Right kidney (tissue), 1 donor: ENCODE measurements at regions not wholly inside any gene's neighbourhood (a gene's known extent, or its start where the extent isn't known, plus 50 kb on each side); places are given as distances from the start of the nearest gene placed in this dataset.

Experiments used
- DNase-seq: peaks from one replicate; pipeline ENCODE4 v3.0.0-alpha.2; 2016

DNA sequence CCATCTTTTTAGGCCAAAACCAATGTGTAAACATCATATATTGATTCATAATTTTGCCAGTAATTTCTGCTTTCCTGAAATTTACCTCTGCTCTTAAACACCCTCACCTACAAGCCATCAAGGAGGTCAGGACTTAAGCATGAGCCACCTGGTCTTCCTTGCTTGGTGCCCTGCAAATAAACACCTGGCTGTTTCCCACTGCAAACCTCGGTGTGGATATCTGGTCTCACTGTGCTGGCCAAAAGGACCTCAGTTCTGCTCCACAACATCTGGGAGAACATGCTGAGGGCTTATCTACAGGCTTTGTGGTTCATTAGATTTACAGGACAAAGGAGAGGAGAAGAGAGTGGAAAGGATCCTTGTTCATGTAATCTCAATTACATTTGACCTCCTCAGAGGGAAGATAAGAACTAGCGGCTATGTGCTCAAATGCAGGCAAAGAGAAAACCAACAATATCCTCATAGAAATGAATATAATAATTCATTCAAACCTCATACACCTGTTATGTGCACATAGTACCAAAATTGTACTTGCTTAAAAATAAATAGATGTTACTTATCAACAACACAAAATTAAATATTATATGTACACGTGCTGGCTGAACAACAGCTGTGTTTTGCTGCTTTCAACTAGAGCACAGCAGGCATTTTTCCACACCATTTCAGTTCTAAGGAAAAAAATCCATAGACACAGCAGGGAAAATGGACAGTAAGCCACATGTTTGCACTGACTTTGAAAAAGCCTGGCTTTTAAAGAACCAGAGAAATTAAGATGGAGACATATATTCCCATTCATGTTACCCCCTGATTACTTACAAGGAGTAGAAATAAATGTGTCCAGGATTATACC lies 465.1 kb downstream of the LPIN1 start:
- no peak for DNase-seq

DNA sequence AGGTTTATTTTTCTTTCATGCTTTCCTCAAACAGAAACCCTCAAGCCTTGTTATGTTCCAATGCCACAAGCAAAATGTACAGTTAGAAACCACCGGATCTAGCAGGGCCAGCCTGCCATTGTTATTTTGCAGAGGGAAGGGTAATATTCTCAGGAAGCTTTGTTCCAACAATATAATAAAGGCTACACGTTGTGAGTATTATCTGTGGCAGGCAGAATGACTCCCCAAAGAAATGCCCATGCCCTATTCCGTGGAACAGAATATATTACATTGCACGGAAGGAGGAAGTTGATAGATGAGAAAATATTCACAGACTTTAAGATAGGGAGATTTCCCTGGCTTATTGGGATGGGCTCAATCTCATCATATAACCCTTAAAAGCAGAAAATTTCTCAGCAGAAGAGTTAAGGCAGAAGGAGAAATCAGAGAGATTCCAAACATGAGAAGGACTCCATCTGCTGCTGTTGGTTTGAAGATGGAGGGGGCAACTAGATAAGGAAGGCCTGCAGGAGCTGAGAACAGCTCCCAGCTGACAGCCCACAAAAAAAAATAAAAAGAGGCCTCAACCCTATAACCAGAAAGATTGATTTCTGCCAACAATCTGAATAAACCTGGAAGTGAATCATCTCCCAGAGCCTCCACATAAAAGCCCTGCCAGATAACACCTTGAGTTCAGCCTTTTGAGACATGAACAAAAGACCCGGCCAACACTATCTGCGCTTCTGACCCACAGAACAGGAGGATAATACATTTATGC lies 466.6 kb downstream of the LPIN1 start:
- DNase-seq: no peak

DNA sequence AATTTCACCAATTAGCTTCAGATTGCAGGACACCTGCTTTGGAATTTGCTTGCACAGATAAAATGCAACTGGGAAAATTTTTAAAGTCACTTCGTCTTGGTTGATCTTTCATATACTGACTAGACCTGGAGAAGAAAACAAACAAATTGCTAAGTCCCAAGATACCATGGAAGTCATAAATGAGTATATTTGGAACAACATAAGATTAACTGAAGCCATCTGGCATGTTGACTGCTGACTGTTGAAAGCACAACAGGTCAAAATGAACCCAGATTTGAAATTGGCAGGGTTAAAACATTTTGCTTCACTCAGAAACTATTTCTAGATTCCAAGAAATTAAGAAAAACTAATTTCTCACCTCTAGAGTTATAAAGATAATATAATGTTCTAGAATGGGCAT lies 470.7 kb downstream of the LPIN1 start:
- DNase-seq: no peak

DNA sequence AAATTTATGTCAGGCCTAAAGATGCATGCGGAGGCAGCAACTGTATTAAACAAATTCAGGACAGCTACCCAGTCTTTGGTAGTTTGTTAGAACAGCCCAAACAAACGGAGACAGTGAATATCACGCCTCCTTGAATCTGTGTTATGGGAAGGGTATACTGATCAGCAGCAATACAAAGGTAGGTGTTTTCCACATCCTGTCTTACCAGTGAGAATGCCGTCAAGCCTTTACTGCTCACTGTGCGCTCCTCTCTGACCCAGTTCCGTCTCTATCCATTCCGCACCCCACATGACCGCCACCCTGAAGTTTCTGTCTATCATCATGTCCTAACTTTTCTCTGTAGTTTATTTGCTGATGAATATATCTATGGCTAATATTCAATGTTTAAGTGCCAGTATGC lies 473.3 kb downstream of the LPIN1 start:
- no peak for DNase-seq

DNA sequence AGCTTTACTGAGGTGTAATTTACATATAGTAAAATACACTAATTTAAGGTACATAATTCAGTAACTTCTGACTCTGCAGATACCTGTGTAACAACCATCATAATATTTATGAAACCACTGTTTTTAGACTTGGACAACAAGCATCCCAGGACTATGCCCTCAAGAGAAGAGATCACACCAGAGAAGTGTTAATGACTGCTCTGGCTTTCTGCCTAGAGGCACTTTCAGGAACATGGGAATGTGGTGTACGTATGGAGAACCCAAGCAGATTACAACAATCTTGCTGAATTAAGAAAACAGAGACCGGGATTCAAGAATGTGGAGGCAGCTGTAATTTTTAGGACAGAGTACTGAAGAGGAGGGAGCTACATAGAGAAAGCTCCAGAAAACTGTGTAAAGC lies 475.2 kb downstream of the LPIN1 start:
- DNase-seq: no peak

DNA sequence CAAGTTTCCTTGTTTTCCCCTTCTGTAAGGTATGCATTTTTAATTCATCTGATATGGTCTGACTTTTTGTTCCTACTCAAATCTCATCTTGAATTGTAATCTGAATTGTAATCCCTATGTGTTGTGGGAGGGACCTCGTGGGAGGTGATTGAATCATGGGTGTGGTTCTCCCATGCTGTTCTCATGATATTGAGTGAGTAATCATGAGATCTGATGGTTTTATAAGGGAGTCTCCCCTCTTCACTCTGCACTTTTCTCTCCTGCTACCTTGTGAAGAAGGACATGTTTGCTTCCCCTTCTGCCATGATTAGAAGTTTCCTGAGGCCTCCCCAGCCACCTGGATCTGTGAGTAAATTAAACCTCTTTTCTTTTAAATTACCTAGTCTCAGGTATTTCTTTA lies 476.1 kb downstream of the LPIN1 start:
- no peak for DNase-seq

DNA sequence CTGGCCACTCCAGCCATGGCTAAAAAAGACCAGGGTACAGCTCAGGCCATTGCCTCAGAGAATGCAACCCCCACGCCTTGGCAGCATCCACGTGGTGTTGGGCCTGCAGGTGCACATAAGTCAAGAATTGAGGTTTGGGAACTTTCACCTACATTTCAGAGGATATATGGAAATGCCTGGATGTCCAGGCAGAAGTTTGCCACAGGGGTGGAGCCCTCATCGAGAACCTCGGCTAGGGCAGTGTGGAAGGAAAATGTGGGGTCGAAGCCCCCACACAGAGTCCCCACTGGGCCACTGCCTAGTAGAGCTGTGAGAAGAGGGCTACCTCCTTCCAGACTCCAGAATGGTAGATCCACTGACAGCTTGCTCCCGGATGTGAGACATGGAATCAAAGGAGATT lies 477.3 kb downstream of the LPIN1 start:
- DNase-seq: no peak

DNA sequence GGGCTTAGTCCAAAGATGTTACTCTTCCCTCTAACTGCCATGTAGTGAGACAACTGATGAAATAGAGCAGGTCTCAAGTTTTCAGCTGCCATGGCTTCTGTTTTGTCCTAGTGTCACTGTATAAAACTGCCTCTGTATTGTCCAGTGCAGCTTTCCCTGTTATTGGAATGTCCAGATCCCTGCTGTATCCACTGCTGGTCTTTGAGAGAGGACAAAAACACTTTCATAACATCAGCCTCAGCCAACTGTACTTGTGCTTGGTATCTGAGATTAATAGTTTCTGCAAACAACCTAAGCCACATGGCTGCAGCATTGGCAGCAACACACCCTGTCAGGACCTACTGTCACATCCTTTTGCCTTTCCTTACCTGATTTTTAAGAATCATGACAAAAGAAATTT lies 480.2 kb downstream of the LPIN1 start:
- DNase-seq: no peak

DNA sequence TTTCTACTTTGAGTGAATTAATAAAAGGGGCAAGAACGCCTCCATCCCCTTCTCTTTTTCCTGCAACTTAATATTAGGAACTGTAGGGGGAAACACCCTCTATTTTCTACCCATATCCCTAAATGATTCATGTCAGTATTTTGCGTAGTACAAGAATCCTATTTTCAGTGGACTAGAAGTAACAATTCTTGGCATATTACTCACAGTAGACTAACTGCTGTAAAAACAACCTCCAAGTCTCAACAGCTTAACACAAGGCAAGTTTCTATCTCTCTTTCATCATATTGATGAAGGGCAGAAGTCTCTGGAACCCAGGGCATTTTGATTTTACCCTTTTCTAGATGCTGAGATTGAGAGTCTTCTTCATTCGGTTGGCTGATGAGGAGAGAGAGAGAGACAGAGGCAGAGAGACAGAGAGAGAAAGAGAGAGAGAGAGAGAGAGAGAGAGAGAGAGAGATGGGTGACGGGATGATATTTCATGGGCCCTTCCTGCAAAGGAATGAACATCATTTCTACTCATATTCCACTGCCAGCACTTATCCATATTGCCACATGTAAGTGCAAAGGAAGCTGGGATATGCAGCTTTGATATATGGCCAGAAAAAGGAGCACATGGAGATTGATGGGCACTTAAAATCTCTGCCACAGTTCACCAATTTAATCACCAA lies 481.6 kb downstream of the LPIN1 start:
- DNase-seq: no peak

DNA sequence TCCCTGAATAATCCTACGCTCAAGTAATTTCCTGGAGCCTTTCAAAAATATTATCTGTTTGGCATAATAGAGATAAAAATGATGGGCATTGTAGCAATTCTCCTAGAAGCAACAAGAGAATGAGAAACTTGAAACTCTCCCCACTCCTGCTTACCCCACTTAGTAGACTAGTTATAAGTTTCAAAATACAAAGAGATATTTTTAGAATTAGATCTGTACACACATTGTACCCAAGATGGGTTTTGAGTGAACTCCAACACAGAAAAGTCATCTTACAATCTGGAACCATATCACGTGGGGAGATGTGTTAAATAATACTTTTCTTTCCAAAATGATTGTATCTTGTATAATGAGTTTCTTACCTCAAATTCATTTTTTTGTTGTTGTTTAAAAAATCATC lies 484.9 kb downstream of the LPIN1 start:
- DNase-seq: no peak

DNA sequence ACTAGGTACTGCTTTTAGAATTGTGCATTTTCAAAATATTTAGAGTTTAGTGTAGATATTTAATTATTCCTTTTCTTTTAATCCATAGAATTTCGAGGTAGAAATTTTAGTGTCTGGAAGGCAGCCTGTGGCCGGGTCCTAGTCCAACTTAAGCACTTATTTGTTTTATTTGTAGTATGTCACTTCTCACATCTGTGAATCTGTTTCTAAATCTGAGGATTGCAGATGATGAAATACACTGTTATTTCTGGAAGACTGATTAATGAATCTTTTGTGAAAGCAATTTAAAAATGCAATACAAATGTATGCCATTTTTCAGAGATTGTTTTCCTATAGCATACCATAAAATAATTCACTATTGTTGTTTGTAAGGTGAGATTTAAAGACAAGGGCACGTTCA lies 483.9 kb upstream of the TRIB2 start:
- DNase-seq: no peak

DNA sequence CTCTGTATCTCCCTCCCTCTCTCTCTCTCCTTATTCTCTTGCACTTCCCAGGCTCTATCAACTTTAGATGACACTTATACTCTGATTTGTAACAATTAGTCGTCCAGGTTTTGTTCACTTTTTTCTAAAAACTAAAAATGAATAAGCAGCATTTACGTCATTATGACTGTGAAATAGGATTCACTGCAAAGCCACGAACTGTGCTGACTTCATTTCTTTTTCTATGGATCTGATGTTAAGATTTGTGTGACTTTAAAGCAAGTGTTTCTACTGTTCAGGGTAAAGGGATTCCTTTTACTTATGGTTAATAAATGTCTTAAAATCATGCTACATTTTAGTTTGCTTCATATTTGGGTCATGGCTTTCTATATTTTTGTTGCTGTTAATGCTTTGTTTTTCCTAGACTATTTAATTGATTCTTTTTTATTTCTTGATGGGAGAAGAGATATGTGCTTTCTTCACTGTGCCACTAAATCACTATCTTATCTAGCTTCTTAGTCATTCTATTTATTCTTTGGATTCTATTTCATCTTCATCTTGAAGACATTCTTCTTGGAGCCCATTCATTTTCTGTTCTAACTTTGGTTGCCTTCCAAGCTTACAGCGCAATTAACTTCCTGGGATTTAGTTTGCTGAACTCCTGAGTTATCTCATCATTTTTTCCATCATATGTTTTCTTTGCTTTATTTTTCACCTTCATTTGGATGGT lies 480.4 kb upstream of the TRIB2 start:
- no peak for DNase-seq

DNA sequence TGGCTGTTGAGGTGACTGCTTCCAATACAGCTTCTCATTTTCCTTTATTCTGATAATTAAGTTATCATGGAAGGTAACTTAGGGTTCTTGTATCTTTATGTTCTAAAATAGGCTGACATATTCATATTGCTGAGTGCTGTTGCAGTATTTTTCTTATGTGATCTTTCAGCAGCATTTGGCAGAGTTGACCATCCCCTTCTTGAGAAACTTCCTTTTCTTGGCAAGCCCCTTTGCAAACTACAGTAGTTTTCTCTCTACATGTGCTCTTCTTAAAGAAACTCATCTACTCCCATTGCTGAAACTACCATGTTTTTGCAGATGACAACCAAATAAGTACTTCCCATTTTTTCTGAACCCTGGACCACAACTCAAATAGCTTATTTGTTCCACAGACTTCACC lies 476.5 kb upstream of the TRIB2 start:
- no peak for DNase-seq

DNA sequence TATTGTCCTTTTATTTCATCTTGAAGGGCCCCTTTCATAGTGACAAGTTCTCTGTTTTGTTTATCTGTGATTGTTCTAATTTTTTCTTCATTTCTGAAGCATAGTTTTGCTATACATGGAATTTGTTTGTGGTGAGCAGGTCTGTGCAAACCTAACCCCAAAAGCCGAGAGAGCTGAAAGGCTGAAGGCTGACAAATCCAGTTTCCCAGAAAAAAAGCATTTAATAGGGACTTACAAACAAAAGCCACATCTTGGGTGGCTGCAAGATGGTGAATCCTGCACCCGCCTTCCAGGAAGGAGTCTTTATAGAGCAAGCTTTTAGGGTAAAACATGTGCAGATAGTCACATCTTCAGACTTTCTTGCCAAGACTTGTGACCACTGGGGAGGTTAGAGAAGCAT lies 473.4 kb upstream of the TRIB2 start:
- no peak for DNase-seq

DNA sequence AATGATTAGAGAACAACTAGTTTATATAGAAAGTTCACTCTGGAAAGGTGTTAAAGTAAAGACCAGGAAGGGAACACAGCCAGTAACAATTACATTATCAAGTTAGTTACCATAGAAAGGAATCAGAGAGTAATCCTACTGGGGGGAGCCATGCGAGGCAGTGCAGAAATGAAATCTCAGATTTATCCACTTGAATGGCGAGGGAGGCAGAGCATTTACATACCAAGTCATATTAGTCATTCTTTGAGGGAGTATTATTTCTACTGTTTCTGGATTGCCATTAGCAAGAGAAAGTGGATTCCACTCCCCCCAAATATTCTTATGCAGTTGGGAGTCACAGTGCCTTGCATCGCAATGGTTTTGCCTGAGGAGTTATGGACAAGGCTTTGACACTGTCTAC lies 472.7 kb upstream of the TRIB2 start:
- no peak for DNase-seq

DNA sequence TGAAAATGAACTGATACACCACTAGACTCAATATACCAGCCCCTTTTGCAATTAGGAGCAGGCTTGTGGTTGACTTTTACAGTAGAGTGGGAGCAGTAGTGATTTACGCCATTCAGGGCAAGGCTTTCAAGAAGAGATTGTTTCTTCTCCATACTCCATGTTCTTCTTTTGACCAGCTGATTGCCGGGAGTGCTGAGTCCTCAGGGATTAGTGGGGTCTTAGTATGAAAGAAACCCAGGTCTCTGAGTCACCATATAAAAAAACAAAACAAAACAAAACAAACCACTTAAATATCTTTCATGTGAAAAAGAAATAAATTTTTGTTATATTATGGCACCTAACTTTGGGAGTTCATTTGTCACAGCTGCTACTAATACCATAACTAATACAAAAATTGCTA lies 465.6 kb upstream of the TRIB2 start:
- no peak for DNase-seq

DNA sequence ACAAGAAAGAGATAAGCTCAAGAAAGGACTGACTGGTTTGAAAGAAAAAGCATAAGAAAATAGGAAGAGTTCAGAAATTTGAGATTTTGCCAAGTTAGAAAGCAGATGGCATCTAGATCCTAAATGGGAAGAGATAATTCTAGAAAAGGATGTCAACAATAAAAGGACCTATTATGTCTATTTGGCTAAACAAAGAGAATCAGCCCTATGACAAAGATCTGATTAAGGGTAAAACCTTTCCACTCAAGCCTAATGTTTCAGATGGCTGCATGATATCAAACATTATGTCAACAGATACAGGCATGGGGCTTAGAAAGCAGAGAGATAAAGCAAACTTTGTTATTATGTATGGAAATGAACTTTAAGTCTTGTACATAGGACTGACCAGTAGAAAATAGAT lies 465.0 kb upstream of the TRIB2 start:
- no peak for DNase-seq

DNA sequence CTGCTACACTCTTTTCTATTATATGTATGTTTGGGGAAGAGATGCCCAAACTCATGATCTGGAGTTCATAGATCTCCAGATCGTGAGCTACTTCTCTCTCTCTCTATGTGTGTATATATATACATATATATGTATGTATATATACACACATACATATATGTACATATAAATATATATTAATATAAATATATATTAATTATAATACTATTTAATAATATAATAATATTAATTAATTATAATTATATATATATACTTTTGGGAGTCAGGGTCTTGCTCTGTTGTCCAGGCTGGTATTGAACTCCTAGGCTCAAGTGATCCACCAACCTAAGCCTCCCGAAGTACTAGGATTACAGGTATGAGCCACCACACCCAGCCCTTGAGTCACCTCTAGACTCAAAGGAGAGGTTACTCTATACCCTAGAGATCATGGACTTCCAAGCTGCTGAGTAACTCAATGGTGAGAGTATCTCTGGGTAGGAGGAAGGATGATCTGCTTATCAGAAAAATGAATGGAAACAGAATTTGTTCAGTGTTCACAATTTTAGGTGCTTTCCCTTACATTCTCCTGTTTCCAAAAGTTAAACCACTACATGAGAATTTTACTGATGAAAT lies 463.5 kb upstream of the TRIB2 start:
- DNase-seq: no peak

DNA sequence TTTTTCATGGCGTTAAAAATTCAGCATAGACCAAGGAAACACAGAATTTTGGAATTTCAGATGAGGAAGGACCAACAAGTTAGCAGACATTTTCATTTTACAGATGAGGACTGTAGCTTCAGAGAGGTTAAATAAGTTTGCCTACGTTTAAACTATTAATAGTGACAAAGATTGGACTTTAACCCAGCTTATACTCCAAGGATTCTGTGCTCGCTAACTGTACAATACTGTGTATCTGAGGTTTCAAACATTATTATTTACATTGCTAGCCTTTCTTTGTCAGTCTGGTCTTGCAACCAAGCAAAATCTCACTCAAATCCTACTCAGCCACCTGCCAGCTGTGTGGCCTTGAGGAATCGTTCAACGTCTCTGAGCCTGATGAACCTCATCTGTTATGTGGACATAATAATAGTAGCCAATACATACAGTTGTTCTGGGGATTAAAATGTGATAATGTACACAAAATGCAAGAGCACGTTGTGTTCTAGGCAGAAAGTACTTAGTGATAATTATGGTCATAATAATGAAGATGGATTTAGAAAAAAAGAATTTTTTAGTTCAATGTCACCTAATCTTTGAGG lies 462.4 kb upstream of the TRIB2 start:
- DNase-seq: no peak

DNA sequence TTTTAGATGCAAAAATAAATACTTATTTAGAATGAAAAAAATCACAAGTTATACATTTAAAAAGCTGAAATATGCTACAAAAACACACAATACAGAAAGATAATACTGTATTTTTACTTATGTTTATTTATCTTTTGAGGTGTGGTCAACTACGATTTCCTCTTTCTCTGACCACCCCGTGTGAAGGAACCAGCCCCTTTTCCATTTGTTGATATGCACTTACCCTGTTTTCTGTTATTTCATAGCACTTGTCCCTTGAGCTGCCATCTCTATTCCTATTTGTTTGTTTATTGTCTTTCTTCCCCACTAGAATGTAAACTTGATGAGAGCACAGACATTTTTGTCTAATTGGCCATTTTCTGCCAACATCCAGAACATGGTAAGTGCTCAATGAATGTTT lies 460.5 kb upstream of the TRIB2 start:
- no peak for DNase-seq

DNA sequence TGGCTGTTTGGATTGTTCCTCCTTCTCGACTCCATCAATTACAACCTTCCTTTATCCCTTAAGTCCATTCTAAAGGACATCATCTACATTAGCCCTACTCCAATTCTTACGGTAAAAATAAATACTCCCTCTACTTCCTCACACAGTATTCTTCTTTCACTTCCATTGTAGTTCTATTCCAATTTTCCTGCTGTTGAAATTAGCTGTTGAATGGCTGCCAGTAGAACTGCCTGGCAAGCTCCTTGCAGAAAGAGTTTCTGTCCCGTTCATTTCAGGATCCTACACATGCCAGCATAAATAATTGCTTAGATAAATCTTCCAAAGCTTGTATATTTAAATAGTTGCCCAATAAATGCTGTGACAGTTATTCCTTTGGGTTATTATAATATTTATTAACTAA lies 459.3 kb upstream of the TRIB2 start:
- no peak for DNase-seq

DNA sequence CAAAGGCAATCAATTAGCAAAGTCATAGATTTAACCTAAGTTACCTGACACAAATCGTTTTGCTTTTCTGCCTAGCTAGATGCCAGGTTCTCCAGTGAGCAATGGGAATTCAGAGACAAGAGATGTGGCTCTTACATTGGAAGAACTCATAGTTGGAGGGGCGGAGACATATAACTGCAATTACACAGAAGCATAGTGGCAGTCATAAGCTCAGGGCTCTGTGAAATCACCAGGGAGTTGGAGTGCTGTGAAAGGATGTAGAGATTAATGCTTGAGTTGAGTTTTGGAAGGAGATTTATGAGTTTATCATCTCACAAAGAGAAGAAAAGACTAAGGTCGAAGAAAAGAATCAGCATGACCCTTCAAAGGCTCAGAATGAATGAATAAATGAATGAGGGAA lies 457.2 kb upstream of the TRIB2 start:
- DNase-seq: no peak
